HS-27A (cell line): ENCODE measurements at regions not wholly inside any gene's neighbourhood (a gene's known extent, or its start where the extent isn't known, plus 50 kb on each side); places are given as distances from the start of the nearest gene placed in this dataset.

Source experiments
- DNase-seq: peaks from one replicate; pipeline ENCODE4 v3.0.0-alpha.2; 2012; ENCODE audit warnings: low read depth, missing footprints

DNA sequence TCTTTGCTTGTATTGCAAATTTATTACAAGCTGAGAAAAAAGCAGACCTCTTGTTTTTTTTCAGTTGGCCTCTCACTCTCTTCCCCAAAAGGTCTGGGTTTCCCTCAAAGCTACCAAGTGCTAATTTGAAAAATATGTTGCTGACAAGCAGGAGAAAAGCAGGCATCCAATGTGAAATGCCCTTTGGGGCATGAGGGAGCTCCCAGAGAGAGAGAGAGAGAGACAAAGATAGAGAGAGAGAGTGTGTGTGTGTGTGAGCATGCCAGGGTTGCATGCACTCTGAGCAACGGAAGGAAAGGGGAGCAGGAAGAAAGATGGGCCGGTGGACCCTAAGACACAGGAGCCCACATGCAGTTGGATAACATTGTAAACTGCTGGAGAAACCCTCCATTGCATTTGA is 358.4 kb downstream of the TMEM38B start:
- DNase-seq: no peak

DNA sequence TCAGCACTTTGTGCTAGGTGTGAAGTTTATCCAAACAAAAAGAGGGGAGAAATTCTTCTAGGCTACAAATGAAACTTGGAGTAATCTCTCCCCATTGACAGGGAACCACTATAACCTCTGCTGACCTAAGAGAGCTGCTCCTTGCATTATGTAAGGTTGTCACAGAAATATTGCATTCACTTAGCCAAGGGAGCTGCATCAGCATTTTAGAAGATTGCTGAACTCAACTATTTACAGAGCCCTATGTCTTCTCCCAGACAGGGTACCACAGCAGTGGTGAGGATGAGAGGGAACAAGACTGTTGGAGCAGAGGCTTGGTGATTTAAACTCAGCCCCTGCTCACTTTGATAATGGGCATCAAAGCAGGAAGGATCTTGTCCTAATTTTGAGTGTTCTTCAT is 362.0 kb downstream of the TMEM38B start:
- no peak for DNase-seq

- DNase-seq: no peak
Observed at GRCh38 chr9:106058460-106058859, 364.1 kb downstream of the TMEM38B start.

GRCh38 chr9:106059886-106060285 is 365.5 kb downstream of the TMEM38B start:
- no peak for DNase-seq

- DNase-seq: no peak
Observed at GRCh38 chr9:106060885-106061284, 366.5 kb downstream of the TMEM38B start.

DNA sequence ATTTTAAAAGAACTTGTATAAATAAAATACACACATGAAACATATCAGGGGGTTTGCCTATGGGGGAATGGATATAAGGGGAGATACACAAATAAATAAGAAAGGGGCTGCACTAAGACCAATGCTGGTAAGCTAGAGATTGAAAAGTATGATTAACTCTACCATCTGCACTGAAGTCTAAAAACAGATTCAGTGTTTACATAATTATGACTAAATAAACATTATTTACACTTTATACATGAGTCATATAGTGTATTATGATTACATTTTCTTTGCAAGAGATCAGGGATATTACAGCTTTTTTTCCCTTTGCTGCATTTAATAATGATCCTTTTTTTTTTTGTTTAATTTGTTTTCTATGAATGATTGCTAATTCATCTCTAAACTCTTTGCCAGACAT is 367.9 kb downstream of the TMEM38B start:
- no peak for DNase-seq

GRCh38 chr9:106065136-106065535 is 370.8 kb downstream of the TMEM38B start:
- no peak for DNase-seq

GRCh38 chr9:106065579-106066214 is 371.4 kb downstream of the TMEM38B start:
- DNase-seq: no peak

DNA sequence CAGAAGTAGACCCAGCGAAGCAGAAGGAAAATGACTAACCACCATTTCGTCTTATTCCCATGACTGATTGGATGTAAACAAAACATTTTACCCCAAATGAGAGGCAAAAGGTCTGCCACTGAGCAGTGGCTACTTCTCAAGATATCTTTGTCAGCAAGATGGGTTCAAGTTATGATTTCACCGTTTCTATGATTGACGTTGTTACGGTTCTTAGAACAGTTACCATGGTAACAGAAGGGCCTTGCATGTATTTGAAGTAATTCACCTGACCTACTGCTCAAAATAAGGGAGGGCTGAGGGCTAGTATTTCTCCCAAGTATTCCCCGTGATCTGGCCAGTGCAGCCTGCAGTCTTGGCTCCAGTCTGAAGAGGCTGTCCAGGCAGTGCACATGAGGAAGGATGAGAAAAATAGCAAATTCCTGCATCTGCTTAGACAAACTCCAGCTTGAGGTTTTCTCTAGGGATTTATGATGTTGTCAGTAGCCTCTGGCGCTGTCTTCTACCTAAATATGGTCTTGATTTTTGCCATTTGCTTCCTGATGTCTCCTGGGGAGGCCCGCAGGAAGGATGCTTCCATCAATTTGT is 372.7 kb downstream of the TMEM38B start:
- DNase-seq: no peak

DNA sequence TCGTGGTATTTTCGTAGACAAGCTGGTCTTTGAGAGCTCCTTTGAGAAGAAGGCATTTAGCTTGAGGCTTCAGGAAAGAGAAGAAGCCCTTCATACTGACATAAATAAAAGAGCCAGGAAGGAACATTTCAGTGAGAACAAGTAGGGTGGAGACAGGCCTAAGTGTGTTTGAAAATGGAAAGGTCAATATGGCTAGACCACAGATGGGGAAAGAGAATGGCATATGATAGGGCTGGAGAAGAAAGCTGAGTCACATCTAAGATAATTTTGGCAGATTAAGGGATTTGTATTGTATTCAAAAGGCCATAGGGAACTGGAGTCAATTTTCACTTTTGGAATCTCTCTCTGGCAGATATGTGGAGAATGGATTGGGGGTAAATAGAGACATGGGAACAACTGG is 374.9 kb downstream of the TMEM38B start:
- DNase-seq: no peak

- no peak for DNase-seq
Observed at GRCh38 chr9:106072421-106072820, 378.1 kb downstream of the TMEM38B start.

- no peak for DNase-seq
Observed at GRCh38 chr9:106074006-106074405, 379.7 kb downstream of the TMEM38B start.

DNA sequence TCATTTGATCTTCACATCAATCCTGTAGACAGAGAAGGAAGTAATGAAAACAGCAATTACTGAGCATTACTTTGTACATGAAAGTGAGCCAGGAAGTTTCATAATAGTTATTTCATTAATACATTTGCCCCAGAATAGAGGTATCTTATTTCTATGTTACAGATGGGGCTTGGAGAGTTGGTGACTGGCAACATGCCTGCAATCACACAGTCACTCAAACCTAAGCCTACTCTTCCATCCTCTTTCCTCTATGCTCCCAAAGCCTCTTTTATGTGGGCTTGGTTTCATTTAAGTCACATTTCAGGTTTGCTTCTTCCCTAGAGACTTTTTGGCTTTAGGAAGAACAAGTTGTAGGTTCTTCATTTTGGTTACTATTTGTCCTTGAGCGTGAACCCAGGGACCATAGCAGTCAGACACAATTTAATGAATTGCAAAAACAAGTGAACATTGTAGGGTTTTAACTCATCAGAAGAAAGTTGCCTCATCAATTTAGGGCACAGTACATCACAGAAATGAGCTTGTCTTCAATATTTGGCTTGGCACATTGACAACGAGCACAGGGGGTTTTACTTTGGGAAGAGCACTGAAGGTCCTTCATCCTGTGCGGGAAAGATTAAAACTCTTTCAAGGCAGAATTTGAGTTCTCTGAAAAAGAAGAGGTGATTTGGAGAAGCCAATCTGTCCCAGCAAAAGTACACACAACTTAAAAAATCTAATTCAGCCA is 381.1 kb downstream of the TMEM38B start:
- no peak for DNase-seq

GRCh38 chr9:106075960-106076327 is 381.6 kb downstream of the TMEM38B start:
- DNase-seq: peak; percentile 8

GRCh38 chr9:106076711-106077110 is 382.4 kb downstream of the TMEM38B start:
- no peak for DNase-seq

GRCh38 chr9:106077731-106078130 is 383.4 kb downstream of the TMEM38B start:
- no peak for DNase-seq

- no peak for DNase-seq
Observed at GRCh38 chr9:106082621-106083020, 388.3 kb downstream of the TMEM38B start.

DNA sequence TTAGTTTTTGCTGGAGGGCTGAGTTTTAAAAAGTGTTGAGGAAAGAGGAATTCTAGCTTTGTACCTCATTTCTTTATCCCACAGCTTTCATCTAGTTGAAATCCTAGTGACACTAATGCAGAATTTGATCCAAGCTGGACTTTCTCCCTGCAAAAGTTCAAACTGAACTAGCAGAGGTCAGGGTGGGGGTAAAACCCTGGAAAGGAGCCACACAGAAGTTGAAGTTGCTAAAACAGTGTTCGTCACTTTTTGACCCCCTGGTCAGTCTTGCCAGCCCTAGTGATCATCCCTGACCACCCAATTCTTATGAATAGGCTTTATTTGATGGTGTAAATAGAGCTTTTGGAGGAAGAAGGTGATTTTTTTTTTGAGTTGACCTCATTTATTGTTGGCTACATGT is 390.4 kb downstream of the TMEM38B start:
- DNase-seq: no peak

DNA sequence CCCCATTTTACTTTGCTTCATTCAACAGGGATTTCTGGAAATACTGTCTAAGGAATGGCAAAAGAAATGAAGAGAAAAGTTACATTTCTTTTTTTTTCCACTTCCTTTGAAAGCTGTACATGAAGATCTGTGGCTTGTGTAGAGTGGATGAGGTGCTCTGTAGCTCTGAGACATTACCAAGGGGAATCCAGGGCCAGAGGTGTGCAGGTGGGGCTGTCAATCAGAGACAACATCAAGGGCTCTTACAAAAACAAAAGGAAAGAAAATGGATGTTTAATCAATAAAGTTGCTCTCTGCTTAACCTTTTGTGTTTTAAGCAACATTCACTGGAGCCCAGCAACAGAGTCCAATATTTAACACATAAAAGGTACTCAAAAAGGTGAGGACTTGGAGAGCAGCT is 391.1 kb downstream of the TMEM38B start:
- no peak for DNase-seq

- no peak for DNase-seq
Observed at GRCh38 chr9:106092083-106092482, 397.7 kb downstream of the TMEM38B start.

GRCh38 chr9:106102821-106103220 is 408.5 kb downstream of the TMEM38B start:
- no peak for DNase-seq

DNA sequence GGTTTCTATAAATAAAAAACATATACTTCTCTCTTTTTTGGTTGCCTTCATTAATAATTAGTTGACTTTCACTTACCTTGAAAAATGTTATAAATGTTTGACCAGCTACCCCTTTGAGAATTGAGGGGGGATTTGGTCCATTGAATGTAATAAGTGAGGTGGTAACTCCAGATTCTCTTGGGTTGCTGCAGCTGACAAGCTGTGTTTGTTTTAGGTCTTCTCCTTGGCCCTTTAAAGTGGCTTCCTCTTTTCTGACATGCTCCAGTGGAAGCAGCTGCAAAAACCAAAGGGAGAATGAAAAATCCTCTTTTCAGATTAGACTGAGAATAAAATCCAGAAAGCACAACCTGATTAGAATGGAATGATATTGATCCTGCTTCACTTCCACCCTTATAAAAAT is 410.5 kb downstream of the TMEM38B start:
- no peak for DNase-seq

- DNase-seq: no peak
Observed at GRCh38 chr9:106106396-106106795, 412.1 kb downstream of the TMEM38B start.

DNA sequence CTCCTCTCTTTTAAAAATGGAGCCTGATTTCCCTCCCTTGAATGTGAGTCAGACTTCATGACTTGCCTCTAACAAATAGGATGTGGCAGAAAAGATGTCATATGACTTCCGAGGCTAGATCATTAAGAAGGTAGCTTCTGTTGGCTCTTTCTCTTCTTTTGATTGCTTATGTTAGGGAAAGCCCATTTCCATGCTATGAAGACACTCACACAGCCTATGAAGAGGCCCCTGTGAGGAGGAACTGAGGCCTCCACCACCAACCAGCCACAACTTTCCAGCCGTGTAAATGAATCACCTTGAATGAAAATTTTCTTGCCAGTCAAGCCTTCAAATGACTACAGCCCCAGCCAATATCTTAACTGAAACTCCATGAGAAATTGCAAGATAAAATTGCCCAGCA is 413.4 kb downstream of the TMEM38B start:
- DNase-seq: no peak
